HCT116 (cell line): ENCODE measurements at regions not wholly inside any gene's neighbourhood (a gene's known extent, or its start where the extent isn't known, plus 50 kb on each side); places are given as distances from the start of the nearest gene placed in this dataset.

ENCODE experiments used
- CTCF ChIP-seq, 3 experiments: fragments of 200-600 bp in 1 of 3; sonication (generic) in 1 of 3; IDR thresholded peaks in 2 of 3; conservative IDR thresholded peaks in 1 of 3; 2 replicates each; pipeline ENCODE4 v1.5.1; 2012 to 2017; ENCODE audit warnings: low read depth in 2 of 3, low read length in 2 of 3, antibody characterized with exemption in 1 of 3, borderline replicate concordance in 1 of 3, control low read depth in 1 of 3, mild to moderate bottlenecking in 1 of 3, mixed read lengths in 1 of 3, mixed run types in 1 of 3, moderate library complexity in 1 of 3; ENCODE audit not compliant: insufficient read depth in 1 of 3
- EGR1 ChIP-seq: IDR thresholded peaks from 2 replicates; pipeline ENCODE4 v1.6.1; 2012; ENCODE audit warnings: low read depth
- ELF1 ChIP-seq: IDR thresholded peaks from 2 replicates; pipeline ENCODE4 v1.6.1; 2012; ENCODE audit warnings: low read depth, borderline replicate concordance
- EZH2 ChIP-seq: fragments of 200-600 bp; sonication (generic); IDR thresholded peaks from 2 replicates; pipeline ENCODE4 v1.6.1; 2017; ENCODE audit warnings: antibody characterized with exemption, mixed run types
- EZH2phosphoT487 ChIP-seq: fragments of 200-600 bp; IDR thresholded peaks from 2 replicates; pipeline ENCODE4 v1.6.1; 2018; ENCODE audit warnings: antibody characterized with exemption, borderline replicate concordance
- FOSL1 ChIP-seq: IDR thresholded peaks from 2 replicates; pipeline ENCODE4 v1.6.1; 2012; ENCODE audit warnings: low read depth
- JUND ChIP-seq: IDR thresholded peaks from 2 replicates; pipeline ENCODE4 v1.6.1; 2012
- POLR2AphosphoS5 ChIP-seq: IDR thresholded peaks from 2 replicates; pipeline ENCODE4 v1.6.1; 2011; ENCODE audit warnings: mild to moderate bottlenecking, low read depth, low read length, moderate library complexity
- REST ChIP-seq: IDR thresholded peaks from 2 replicates; pipeline ENCODE4 v1.6.1; 2012; ENCODE audit warnings: low read depth
- SP1 ChIP-seq: IDR thresholded peaks from 2 replicates; pipeline ENCODE4 v1.6.1; 2012; ENCODE audit warnings: low read depth
- SRF ChIP-seq: IDR thresholded peaks from 2 replicates; pipeline ENCODE4 v1.6.1; 2012; ENCODE audit warnings: low read depth
- TCF7L2 ChIP-seq: IDR thresholded peaks from 2 replicates; pipeline ENCODE4 v1.7.0; 2011; ENCODE audit warnings: borderline replicate concordance, inconsistent platforms; ENCODE audit not compliant: insufficient read depth, insufficient read length; ENCODE audit errors: extremely low read depth
- ZNF274 ChIP-seq: fragments of 200-500 bp; sonication (Bioruptor generic); IDR thresholded peaks from 2 replicates; pipeline ENCODE4 v1.6.1; 2014; ENCODE audit warnings: mild to moderate bottlenecking, low read depth, low read length, inconsistent platforms

- TF ChIP-seq REST, result no peak
- no peak for TF ChIP-seq EGR1
- no peak for TF ChIP-seq FOSL1
- TF ChIP-seq SRF, result no peak
- no peak for TF ChIP-seq SP1
- TF ChIP-seq TCF7L2, result no peak
- TF ChIP-seq EZH2, result no peak
- TF ChIP-seq ZNF274, result no peak
- TF ChIP-seq EZH2phosphoT487, result no peak
- no peak for TF ChIP-seq CTCF (IDR thresholded peaks at IDR 0.05 in 2 of 3, conservative IDR thresholded peaks at IDR 0.05 in 1 of 3; ENCODE audit: borderline replicate concordance in 1 of 3, insufficient read depth in 1 of 3, low read depth in 2 of 3, low read length in 2 of 3)
- no peak for TF ChIP-seq ELF1
- TF ChIP-seq POLR2AphosphoS5, result no peak
- TF ChIP-seq JUND, result no peak
Measured at GRCh38 chr4:65954416-65954815, 284.1 kb upstream of the EPHA5 start (continued).
